Liver (tissue), 8 donors: ENCODE measurements at regions not wholly inside any gene's neighbourhood (a gene's known extent, or its start where the extent isn't known, plus 50 kb on each side); places are given as distances from the start of the nearest gene placed in this dataset.

Source experiments
- DNase-seq: peaks from one replicate; pipeline ENCODE4 v3.0.0-alpha.2; 2017; ENCODE audit warnings: low spot score
- H3K27ac ChIP-seq, 2 donors: one replicate each; pipeline ENCODE4 v1.7.0; 2013; ENCODE audit warnings: inconsistent platforms in 2 of 2, low read length in 2 of 2, control low read depth in 1 of 2, low read depth in 1 of 2, mild to moderate bottlenecking in 1 of 2
- H3K27me3 ChIP-seq, 4 donors: one replicate each; pipeline versions ENCODE4 v1.6.1 to v1.7.0; 2013; ENCODE audit warnings: low read length in 3 of 4, inconsistent platforms in 1 of 4, mild to moderate bottlenecking in 1 of 4, moderate library complexity in 1 of 4; ENCODE audit not compliant: control insufficient read depth in 4 of 4, insufficient read depth in 4 of 4
- H3K36me3 ChIP-seq, 4 donors: one replicate each; pipeline versions ENCODE4 v1.6.1 to v1.7.0; 2013; ENCODE audit warnings: low read length in 3 of 4, mild to moderate bottlenecking in 3 of 4, low read depth in 1 of 4, moderate library complexity in 1 of 4; ENCODE audit not compliant: control insufficient read depth in 4 of 4, insufficient read depth in 3 of 4
- H3K4me1 ChIP-seq, 4 donors: one replicate each; pipeline versions ENCODE4 v1.6.1 to v1.7.0; 2013; ENCODE audit warnings: low read length in 3 of 4, mild to moderate bottlenecking in 3 of 4, moderate library complexity in 1 of 4; ENCODE audit not compliant: control insufficient read depth in 4 of 4, insufficient read depth in 4 of 4
- H3K4me3 ChIP-seq, 3 donors: one replicate each; pipeline versions ENCODE4 v1.6.1 to v1.7.0; 2013; ENCODE audit warnings: low read length in 3 of 3, control low read depth in 1 of 3, low read depth in 1 of 3, mild to moderate bottlenecking in 1 of 3
- H3K9ac ChIP-seq, 2 donors: one replicate each; pipeline ENCODE4 v1.7.0; 2013; ENCODE audit warnings: low read length in 2 of 2, mild to moderate bottlenecking in 2 of 2, moderate library complexity in 2 of 2, control low read depth in 1 of 2, low read depth in 1 of 2
- H3K9me3 ChIP-seq, 4 donors: one replicate each; pipeline versions ENCODE4 v1.6.1 to v1.7.0; 2013; ENCODE audit warnings: low read length in 3 of 4; ENCODE audit not compliant: control insufficient read depth in 4 of 4
- ATF3 ChIP-seq: IDR thresholded peaks from 2 replicates; pipeline ENCODE4 v1.6.1; 2016; ENCODE audit warnings: antibody characterized with exemption
- CTCF ChIP-seq: fragments of 150-350 bp; IDR thresholded peaks from 2 replicates; pipeline ENCODE4 v1.5.1; 2017; ENCODE audit warnings: improper control_type of control experiment, low read depth, low read length; ENCODE audit not compliant: missing input control
- EGR1 ChIP-seq, 2 donors: IDR thresholded peaks; 2 replicates each; pipeline ENCODE4 v1.6.1; 2016 to 2018; ENCODE audit warnings: antibody characterized with exemption in 2 of 2, low read depth in 2 of 2
- FOXA1 ChIP-seq: IDR thresholded peaks from 2 replicates; pipeline ENCODE4 v1.6.1; 2016; ENCODE audit warnings: antibody characterized with exemption
- FOXA2 ChIP-seq: IDR thresholded peaks from 2 replicates; pipeline ENCODE4 v1.6.1; 2016; ENCODE audit warnings: antibody characterized with exemption
- GABPA ChIP-seq, 2 donors: IDR thresholded peaks in 1 of 2; conservative IDR thresholded peaks in 1 of 2; 2 replicates each; pipeline ENCODE4 v1.6.1; 2016; ENCODE audit warnings: antibody characterized with exemption in 2 of 2, mild to moderate bottlenecking in 1 of 2, moderate library complexity in 1 of 2
- HNF4A ChIP-seq, 2 donors: conservative IDR thresholded peaks; 2 replicates each; pipeline ENCODE4 v1.6.1; 2016; ENCODE audit warnings: antibody characterized with exemption in 2 of 2, mild to moderate bottlenecking in 2 of 2
- HNF4G ChIP-seq: IDR thresholded peaks from 2 replicates; pipeline ENCODE4 v1.6.1; 2016; ENCODE audit warnings: antibody characterized with exemption
- JUND ChIP-seq, 2 donors: IDR thresholded peaks; 2 replicates each; pipeline ENCODE4 v1.6.1; 2016; ENCODE audit warnings: antibody characterized with exemption in 2 of 2
- NR2F2 ChIP-seq: IDR thresholded peaks from 2 replicates; pipeline ENCODE4 v1.6.1; 2016; ENCODE audit warnings: antibody characterized with exemption
- RAD21 ChIP-seq, 2 donors: IDR thresholded peaks; 2 replicates each; pipeline ENCODE4 v1.6.1; 2016; ENCODE audit warnings: antibody characterized with exemption in 2 of 2, mild to moderate bottlenecking in 2 of 2
- REST ChIP-seq: IDR thresholded peaks from 2 replicates; pipeline ENCODE4 v1.6.1; 2016; ENCODE audit warnings: antibody characterized with exemption, mild to moderate bottlenecking
- RXRA ChIP-seq, 2 donors: IDR thresholded peaks; 2 replicates each; pipeline ENCODE4 v1.6.1; 2017 to 2018; ENCODE audit warnings: antibody characterized with exemption in 2 of 2, mild to moderate bottlenecking in 1 of 2
- SP1 ChIP-seq: IDR thresholded peaks from 2 replicates; pipeline ENCODE4 v1.6.1; 2018; ENCODE audit warnings: antibody characterized with exemption, mild to moderate bottlenecking
- TAF1 ChIP-seq: conservative IDR thresholded peaks from 2 replicates; pipeline ENCODE4 v1.6.1; 2016; ENCODE audit warnings: antibody characterized with exemption, mild to moderate bottlenecking
- YY1 ChIP-seq: IDR thresholded peaks from 2 replicates; pipeline ENCODE4 v1.6.1; 2016; ENCODE audit warnings: antibody characterized with exemption, mild to moderate bottlenecking
- ZBTB33 ChIP-seq: IDR thresholded peaks from 2 replicates; pipeline ENCODE4 v1.6.1; 2016; ENCODE audit warnings: antibody characterized with exemption
- WGBS: extraction: QIAGEN DNeasy Blood & Tissue Kit; methylation state at CpG from one replicate; pipeline ENCODE4 v1.1.7; 2013; 5-methylcytosine and 5-hydroxymethylcytosine counted together
- TF ChIP-seq, protein P1 (sequence below): IDR thresholded peaks from 2 replicates; pipeline ENCODE4 v1.6.1; 2016; ENCODE audit warnings: antibody characterized with exemption
- donor health status: healthy.
- donor health status: healthy.
- donor health status: healthy.
- donor health status: healthy.
- donor health status: healthy.

DNA sequence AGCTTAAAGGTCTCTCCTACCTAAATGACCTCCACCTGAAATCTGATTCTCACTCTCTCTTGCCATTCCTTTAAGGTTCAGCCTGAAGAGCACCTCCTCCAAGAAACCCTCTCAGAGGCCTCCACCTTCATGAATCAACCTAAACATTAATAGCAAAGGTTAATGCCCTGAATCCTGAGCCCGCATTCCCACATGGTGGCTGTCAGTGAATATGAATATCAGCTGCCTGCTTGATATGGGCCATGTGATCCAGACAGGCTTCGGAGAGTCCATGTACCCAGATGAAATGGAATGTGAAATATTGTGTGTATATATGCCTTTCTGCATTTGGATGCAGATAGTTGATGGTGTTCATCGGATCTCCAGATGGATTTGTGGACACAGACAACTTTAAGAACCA lies 317.5 kb downstream of the TOX3 start:
- DNase-seq: no peak

More for the DNA sequence above, 317.5 kb downstream of the TOX3 start:
- Histone ChIP-seq H3K9ac (no peak overlapping the region), H3K4me3 (no peak overlapping the region), H3K9me3 (no peaks in the 10 kb centered on the region), H3K27ac (no peak overlapping the region), H3K36me3 (no peaks in the 10 kb centered on the region), H3K27me3 (no peaks in the 10 kb centered on the region), H3K4me1 (no peaks in the 10 kb centered on the region)
- TF ChIP-seq HNF4G (no peak), CTCF (no peak), REST (no peak), RAD21 (IDR thresholded peaks at IDR 0.05) (no peak), FOXA2 (no peak), ZBTB33 (no peak), GABPA (IDR thresholded peaks at IDR 0.05 in 1 of 2, conservative IDR thresholded peaks at IDR 0.05 in 1 of 2) (no peak), NR2F2 (no peak), EGR1 (IDR thresholded peaks at IDR 0.05; ENCODE audit: low read depth in 2 of 2) (no peak), ATF3 (no peak), JUND (IDR thresholded peaks at IDR 0.05) (no peak), RXRA (IDR thresholded peaks at IDR 0.05) (no peak), TAF1 (no peak), FOXA1 (no peak), HNF4A (conservative IDR thresholded peaks at IDR 0.05) (no peak), SP1 (no peak), YY1 (no peak)
- TF ChIP-seq, protein P1, sequence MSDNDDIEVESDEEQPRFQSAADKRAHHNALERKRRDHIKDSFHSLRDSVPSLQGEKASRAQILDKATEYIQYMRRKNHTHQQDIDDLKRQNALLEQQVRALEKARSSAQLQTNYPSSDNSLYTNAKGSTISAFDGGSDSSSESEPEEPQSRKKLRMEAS: no peak
- 93% methylated on average over 3 of the region's 3 CpGs for WGBS
